Right lobe of liver (tissue), 4 donors: ENCODE measurements at regions not wholly inside any gene's neighbourhood (a gene's known extent, or its start where the extent isn't known, plus 50 kb on each side); places are given as distances from the start of the nearest gene placed in this dataset.

Experiments
- POLR2A ChIP-seq: fragments of 450-650 bp; IDR thresholded peaks from one replicate; pipeline ENCODE4 v1.6.1; 2017; ENCODE audit warnings: antibody characterized with exemption, mild to moderate bottlenecking
- TF ChIP-seq, protein P1 (sequence below), 4 donors: fragments of 200-600 bp in 3 of 4; fragments of 450-650 bp in 1 of 4; IDR thresholded peaks; one replicate each; pipeline versions ENCODE4 v1.5.1 to v1.8.0; 2016 to 2022; ENCODE audit warnings: antibody characterized with exemption in 4 of 4, mild to moderate bottlenecking in 2 of 4
- donor health status: DM: no; HTN: no; CAD: no.
- donor health status: DM: no; HTN: no; CAD: no.
- donor health status: DM: no; HTN: yes; CAD: no.

DNA sequence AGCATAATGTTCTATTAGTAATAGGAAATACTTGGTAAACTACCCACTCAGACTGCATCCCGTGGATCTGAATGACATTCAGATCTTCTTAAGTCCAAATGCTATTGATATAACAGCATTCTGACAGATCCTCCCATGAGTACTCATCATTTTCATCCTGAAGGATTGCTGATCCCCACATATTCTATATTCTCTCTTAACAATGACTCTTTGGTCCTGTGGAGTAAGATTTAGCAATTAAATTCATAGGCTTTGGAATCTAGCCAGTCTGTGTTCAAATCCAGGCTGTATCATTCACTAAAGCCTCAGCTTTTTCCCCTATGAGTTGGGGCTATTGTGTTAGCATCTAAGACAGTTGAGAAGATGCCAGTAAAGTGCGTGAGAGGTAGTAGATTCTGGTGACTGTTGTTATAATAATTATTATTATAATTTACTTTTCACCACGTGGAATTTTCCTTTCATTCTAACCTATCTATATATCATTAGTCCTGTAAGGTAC lies 591.3 kb upstream of the SYT4 start:
- TF ChIP-seq, protein P1, sequence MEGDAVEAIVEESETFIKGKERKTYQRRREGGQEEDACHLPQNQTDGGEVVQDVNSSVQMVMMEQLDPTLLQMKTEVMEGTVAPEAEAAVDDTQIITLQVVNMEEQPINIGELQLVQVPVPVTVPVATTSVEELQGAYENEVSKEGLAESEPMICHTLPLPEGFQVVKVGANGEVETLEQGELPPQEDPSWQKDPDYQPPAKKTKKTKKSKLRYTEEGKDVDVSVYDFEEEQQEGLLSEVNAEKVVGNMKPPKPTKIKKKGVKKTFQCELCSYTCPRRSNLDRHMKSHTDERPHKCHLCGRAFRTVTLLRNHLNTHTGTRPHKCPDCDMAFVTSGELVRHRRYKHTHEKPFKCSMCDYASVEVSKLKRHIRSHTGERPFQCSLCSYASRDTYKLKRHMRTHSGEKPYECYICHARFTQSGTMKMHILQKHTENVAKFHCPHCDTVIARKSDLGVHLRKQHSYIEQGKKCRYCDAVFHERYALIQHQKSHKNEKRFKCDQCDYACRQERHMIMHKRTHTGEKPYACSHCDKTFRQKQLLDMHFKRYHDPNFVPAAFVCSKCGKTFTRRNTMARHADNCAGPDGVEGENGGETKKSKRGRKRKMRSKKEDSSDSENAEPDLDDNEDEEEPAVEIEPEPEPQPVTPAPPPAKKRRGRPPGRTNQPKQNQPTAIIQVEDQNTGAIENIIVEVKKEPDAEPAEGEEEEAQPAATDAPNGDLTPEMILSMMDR (IDR thresholded peaks at IDR 0.05): no peak
- no peak for TF ChIP-seq POLR2A
